ENCODE measurements at regions not wholly inside any gene's neighbourhood (a gene's known extent, or its start where the extent isn't known, plus 50 kb on each side); places are given as distances from the start of the nearest gene placed in this dataset.

- in situ Hi-C loops (cut with HindIII; ENCODE audit: low sequenced_read_pairs), result no loop called here
These were observed 128.7 kb downstream of the KLF12 start for GRCh38 chr13:74005320-74006157.

GRCh38 chr13:74004109-74004508 lies 130.1 kb downstream of the KLF12 start:
- in situ Hi-C loops (cut with HindIII; ENCODE audit: low sequenced_read_pairs), result no loop called here

GRCh38 chr13:74003374-74003773 lies 130.8 kb downstream of the KLF12 start:
- in situ Hi-C loops (cut with HindIII; ENCODE audit: low sequenced_read_pairs), result no loop called here

GRCh38 chr13:74000876-74001275 lies 133.3 kb downstream of the KLF12 start:
- in situ Hi-C loops (cut with HindIII; ENCODE audit: low sequenced_read_pairs), result no loop called here

- in situ Hi-C loops (cut with HindIII; ENCODE audit: low sequenced_read_pairs), result no loop called here
These were observed 135.6 kb downstream of the KLF12 start for GRCh38 chr13:73998631-73999030.

GRCh38 chr13:73997964-73998363 lies 136.2 kb downstream of the KLF12 start:
- in situ Hi-C loops (cut with HindIII; ENCODE audit: low sequenced_read_pairs), result no loop called here

- in situ Hi-C loops (cut with HindIII; ENCODE audit: low sequenced_read_pairs), result no loop called here
These were observed 137.6 kb downstream of the KLF12 start for GRCh38 chr13:73996569-73996968.

- in situ Hi-C loops (cut with HindIII; ENCODE audit: low sequenced_read_pairs), result no loop called here
These were observed 138.5 kb downstream of the KLF12 start for GRCh38 chr13:73995736-73996135.

- in situ Hi-C loops (cut with HindIII; ENCODE audit: low sequenced_read_pairs), result no loop called here
These were observed 140.5 kb downstream of the KLF12 start for GRCh38 chr13:73993661-73994060.

GRCh38 chr13:73991884-73992283 lies 142.3 kb downstream of the KLF12 start:
- in situ Hi-C loops (cut with HindIII; ENCODE audit: low sequenced_read_pairs), result no loop called here

GRCh38 chr13:73991384-73991783 lies 142.8 kb downstream of the KLF12 start:
- in situ Hi-C loops (cut with HindIII; ENCODE audit: low sequenced_read_pairs), result no loop called here

GRCh38 chr13:73989244-73989843 lies 144.9 kb downstream of the KLF12 start:
- in situ Hi-C loops (cut with HindIII; ENCODE audit: low sequenced_read_pairs), result no loop called here

- in situ Hi-C loops (cut with HindIII; ENCODE audit: low sequenced_read_pairs), result no loop called here
These were observed 145.7 kb downstream of the KLF12 start for GRCh38 chr13:73988461-73988860.

- in situ Hi-C loops (cut with HindIII; ENCODE audit: low sequenced_read_pairs), result no loop called here
These were observed 146.6 kb downstream of the KLF12 start for GRCh38 chr13:73987618-73988017.

GRCh38 chr13:73985783-73986182 lies 148.4 kb downstream of the KLF12 start:
- in situ Hi-C loops (cut with HindIII; ENCODE audit: low sequenced_read_pairs), result no loop called here

- in situ Hi-C loops (cut with HindIII; ENCODE audit: low sequenced_read_pairs), result no loop called here
These were observed 149.1 kb downstream of the KLF12 start for GRCh38 chr13:73984949-73985691.

GRCh38 chr13:73984201-73984600 lies 150.0 kb downstream of the KLF12 start:
- in situ Hi-C loops (cut with HindIII; ENCODE audit: low sequenced_read_pairs), result no loop called here

- in situ Hi-C loops (cut with HindIII; ENCODE audit: low sequenced_read_pairs), result no loop called here
These were observed 151.1 kb downstream of the KLF12 start for GRCh38 chr13:73983109-73983508.

- in situ Hi-C loops (cut with HindIII; ENCODE audit: low sequenced_read_pairs), result no loop called here
These were observed 152.6 kb downstream of the KLF12 start for GRCh38 chr13:73981595-73981994.

- in situ Hi-C loops (cut with HindIII; ENCODE audit: low sequenced_read_pairs), result no loop called here
These were observed 158.4 kb downstream of the KLF12 start for GRCh38 chr13:73975767-73976166.

- in situ Hi-C loops (cut with HindIII; ENCODE audit: low sequenced_read_pairs), result no loop called here
These were observed 160.2 kb downstream of the KLF12 start for GRCh38 chr13:73974051-73974450.

- in situ Hi-C loops (cut with HindIII; ENCODE audit: low sequenced_read_pairs), result no loop called here
These were observed 161.0 kb downstream of the KLF12 start for GRCh38 chr13:73973156-73973555.
